DMS 273 (cell line): ENCODE measurements at regions not wholly inside any gene's neighbourhood (a gene's known extent, or its start where the extent isn't known, plus 50 kb on each side); places are given as distances from the start of the nearest gene placed in this dataset.

ENCODE experiments used
- DNase-seq: peaks from one replicate; lab custom pipeline; 2025; ENCODE audit not compliant: unreplicated experiment; lab: John Stamatoyannopoulos, UW

- DNase-seq: no peak
Observed at GRCh38 chr9:13665418-13666066, 386.1 kb upstream of the MPDZ start.

GRCh38 chr9:13661014-13661413 lies 381.5 kb upstream of the MPDZ start:
- DNase-seq: no peak

- no peak for DNase-seq
Observed at GRCh38 chr9:13651969-13652663, 372.6 kb upstream of the MPDZ start.

- DNase-seq: no peak
Observed at GRCh38 chr9:13651526-13651925, 372.0 kb upstream of the MPDZ start.

GRCh38 chr9:13648676-13649075 lies 369.2 kb upstream of the MPDZ start:
- peak; percentile 30 for DNase-seq

GRCh38 chr9:13648068-13648467 lies 368.6 kb upstream of the MPDZ start:
- DNase-seq: no peak

- no peak for DNase-seq
Observed at GRCh38 chr9:13646500-13647021, 367.1 kb upstream of the MPDZ start.

- DNase-seq: no peak
Observed at GRCh38 chr9:13645557-13645956, 366.1 kb upstream of the MPDZ start.

- no peak for DNase-seq
Observed at GRCh38 chr9:13644675-13645074, 365.2 kb upstream of the MPDZ start.

GRCh38 chr9:13642646-13643045 lies 363.2 kb upstream of the MPDZ start:
- no peak for DNase-seq

- DNase-seq: no peak
Observed at GRCh38 chr9:13629067-13629466, 349.6 kb upstream of the MPDZ start.

- no peak for DNase-seq
Observed at GRCh38 chr9:13628526-13628925, 349.0 kb upstream of the MPDZ start.

GRCh38 chr9:13627502-13627901 lies 348.0 kb upstream of the MPDZ start:
- no peak for DNase-seq

GRCh38 chr9:13627071-13627470 lies 347.6 kb upstream of the MPDZ start:
- DNase-seq: no peak

- no peak for DNase-seq
Observed at GRCh38 chr9:13626601-13627000, 347.1 kb upstream of the MPDZ start.

GRCh38 chr9:13621872-13622564 lies 342.5 kb upstream of the MPDZ start:
- no peak for DNase-seq

GRCh38 chr9:13616491-13617035 lies 337.1 kb upstream of the MPDZ start:
- no peak for DNase-seq

GRCh38 chr9:13615660-13616490 lies 336.4 kb upstream of the MPDZ start:
- no peak for DNase-seq

- DNase-seq: no peak
Observed at GRCh38 chr9:13614060-13614459, 334.6 kb upstream of the MPDZ start.

- no peak for DNase-seq
Observed at GRCh38 chr9:13613296-13613695, 333.8 kb upstream of the MPDZ start.

- DNase-seq: peak; percentile 28
Observed at GRCh38 chr9:13608451-13608850, 329.0 kb upstream of the MPDZ start.
